ENCODE measurements at regions not wholly inside any gene's neighbourhood (a gene's known extent, or its start where the extent isn't known, plus 50 kb on each side); places are given as distances from the start of the nearest gene placed in this dataset.

DNA sequence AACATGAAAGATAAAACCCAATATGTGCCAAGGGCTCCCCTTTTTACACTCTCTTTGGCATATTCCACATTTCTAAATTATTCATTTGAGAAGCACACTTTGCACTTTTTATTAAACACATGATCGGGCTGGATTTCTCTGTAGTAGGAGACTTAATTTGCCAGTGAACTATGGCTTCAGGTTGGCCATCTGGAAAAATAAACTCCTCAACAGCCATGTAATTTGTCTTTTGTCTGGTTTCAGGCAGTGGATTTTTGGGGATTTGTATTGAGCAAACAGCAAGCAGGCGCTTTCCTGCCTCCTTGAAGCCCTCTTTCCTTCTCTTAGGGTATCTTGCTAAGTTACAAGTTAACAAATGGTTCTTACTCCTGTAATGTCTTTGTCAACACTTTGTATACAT lies 73.0 kb upstream of the DMRTA1 start:
- intact Hi-C loops (cut with micrococcal nuclease) = loop anchor here (10.0 kb wide), 1 partner anchor 49 kb away; no protein-coding TSS in a partner anchor
- Histone ChIP-seq H3K9me2 (ENCODE audit: insufficient read depth) (peaks cover 5% of the 10 kb centered on the region; the same call in 1 of the 2 replicates), H3K9ac (ENCODE audit: low read length) (no peak overlapping the region), H2AFZ (ENCODE audit: low read depth, low read length, poor library complexity, severe bottlenecking) (no peak overlapping the region), H4K20me1 (ENCODE audit: insufficient read depth) (no peaks in the 10 kb centered on the region), H3K9me3 (ENCODE audit: control insufficient read depth in 1 of 2, insufficient read depth in 1 of 2, low read depth in 1 of 2, low read length in 2 of 2) (no peaks in the 10 kb centered on the region), H3K27ac (ENCODE audit: low read depth, low read length) (no peak overlapping the region), H3K79me2 (ENCODE audit: insufficient read depth, low read length) (no peaks in the 10 kb centered on the region), H3K36me3 (ENCODE audit: control insufficient read depth in 1 of 2, insufficient read depth in 2 of 2, low read length in 2 of 2) (no peaks in the 10 kb centered on the region), H3K4me3 (replicated peaks in 1 of 2; ENCODE audit: low read depth in 1 of 2, low read length in 2 of 2) (no peak overlapping the region), H3K4me1 (ENCODE audit: control insufficient read depth in 1 of 2, insufficient read depth in 2 of 2, low read length in 2 of 2) (no peaks in the 10 kb centered on the region), H3K27me3 (ENCODE audit: insufficient read depth, low read length) (peaks cover 38% of the 10 kb centered on the region), H3K4me2 (ENCODE audit: low read length) (no peak overlapping the region)
- no TSS peak for BruUV-seq (replicated peaks)
- ATAC-seq (no peak), DNase-seq (ENCODE audit: low read depth, low spot score) (no peak)
- TF ChIP-seq, protein P1, sequence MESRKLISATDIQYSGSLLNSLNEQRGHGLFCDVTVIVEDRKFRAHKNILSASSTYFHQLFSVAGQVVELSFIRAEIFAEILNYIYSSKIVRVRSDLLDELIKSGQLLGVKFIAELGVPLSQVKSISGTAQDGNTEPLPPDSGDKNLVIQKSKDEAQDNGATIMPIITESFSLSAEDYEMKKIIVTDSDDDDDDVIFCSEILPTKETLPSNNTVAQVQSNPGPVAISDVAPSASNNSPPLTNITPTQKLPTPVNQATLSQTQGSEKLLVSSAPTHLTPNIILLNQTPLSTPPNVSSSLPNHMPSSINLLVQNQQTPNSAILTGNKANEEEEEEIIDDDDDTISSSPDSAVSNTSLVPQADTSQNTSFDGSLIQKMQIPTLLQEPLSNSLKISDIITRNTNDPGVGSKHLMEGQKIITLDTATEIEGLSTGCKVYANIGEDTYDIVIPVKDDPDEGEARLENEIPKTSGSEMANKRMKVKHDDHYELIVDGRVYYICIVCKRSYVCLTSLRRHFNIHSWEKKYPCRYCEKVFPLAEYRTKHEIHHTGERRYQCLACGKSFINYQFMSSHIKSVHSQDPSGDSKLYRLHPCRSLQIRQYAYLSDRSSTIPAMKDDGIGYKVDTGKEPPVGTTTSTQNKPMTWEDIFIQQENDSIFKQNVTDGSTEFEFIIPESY (IDR thresholded peaks at IDR 0.05; ENCODE audit: extremely low read depth, insufficient replicate concordance, low read length) = no peak
- TF ChIP-seq, protein P2, sequence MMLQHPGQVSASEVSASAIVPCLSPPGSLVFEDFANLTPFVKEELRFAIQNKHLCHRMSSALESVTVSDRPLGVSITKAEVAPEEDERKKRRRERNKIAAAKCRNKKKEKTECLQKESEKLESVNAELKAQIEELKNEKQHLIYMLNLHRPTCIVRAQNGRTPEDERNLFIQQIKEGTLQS (IDR thresholded peaks at IDR 0.05) = no peak
- TF ChIP-seq YY1 (IDR thresholded peaks at IDR 0.05; ENCODE audit: extremely low read depth, insufficient replicate concordance, low read depth, low read length) = no peak
- TF ChIP-seq, protein P3, sequence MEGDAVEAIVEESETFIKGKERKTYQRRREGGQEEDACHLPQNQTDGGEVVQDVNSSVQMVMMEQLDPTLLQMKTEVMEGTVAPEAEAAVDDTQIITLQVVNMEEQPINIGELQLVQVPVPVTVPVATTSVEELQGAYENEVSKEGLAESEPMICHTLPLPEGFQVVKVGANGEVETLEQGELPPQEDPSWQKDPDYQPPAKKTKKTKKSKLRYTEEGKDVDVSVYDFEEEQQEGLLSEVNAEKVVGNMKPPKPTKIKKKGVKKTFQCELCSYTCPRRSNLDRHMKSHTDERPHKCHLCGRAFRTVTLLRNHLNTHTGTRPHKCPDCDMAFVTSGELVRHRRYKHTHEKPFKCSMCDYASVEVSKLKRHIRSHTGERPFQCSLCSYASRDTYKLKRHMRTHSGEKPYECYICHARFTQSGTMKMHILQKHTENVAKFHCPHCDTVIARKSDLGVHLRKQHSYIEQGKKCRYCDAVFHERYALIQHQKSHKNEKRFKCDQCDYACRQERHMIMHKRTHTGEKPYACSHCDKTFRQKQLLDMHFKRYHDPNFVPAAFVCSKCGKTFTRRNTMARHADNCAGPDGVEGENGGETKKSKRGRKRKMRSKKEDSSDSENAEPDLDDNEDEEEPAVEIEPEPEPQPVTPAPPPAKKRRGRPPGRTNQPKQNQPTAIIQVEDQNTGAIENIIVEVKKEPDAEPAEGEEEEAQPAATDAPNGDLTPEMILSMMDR (IDR thresholded peaks at IDR 0.05 in 2 of 3, conservative IDR thresholded peaks at IDR 0.05 in 1 of 3; ENCODE audit: borderline replicate concordance in 1 of 3, insufficient read depth in 1 of 3, low read depth in 2 of 3, low read length in 2 of 3) = no peak
- TF ChIP-seq TCF7L2 (IDR thresholded peaks at IDR 0.05; ENCODE audit: borderline replicate concordance, extremely low read depth, insufficient read depth, insufficient read length) = no peak
- TF ChIP-seq CEBPB (IDR thresholded peaks at IDR 0.05; ENCODE audit: low read depth) = no peak
- no peak for TF ChIP-seq JUND (IDR thresholded peaks at IDR 0.05)
- no peak for TF ChIP-seq ZFX (IDR thresholded peaks at IDR 0.05)
- TF ChIP-seq, protein P4, sequence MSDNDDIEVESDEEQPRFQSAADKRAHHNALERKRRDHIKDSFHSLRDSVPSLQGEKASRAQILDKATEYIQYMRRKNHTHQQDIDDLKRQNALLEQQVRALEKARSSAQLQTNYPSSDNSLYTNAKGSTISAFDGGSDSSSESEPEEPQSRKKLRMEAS (IDR thresholded peaks at IDR 0.05) = no peak
- no peak for TF ChIP-seq EZH2phosphoT487 (IDR thresholded peaks at IDR 0.05; ENCODE audit: borderline replicate concordance)
- TF ChIP-seq POLR2AphosphoS5 (IDR thresholded peaks at IDR 0.05; ENCODE audit: low read depth, low read length) = no peak
- no peak for TF ChIP-seq EZH2 (IDR thresholded peaks at IDR 0.05)
- TF ChIP-seq FOSL1 (IDR thresholded peaks at IDR 0.05; ENCODE audit: low read depth) = no peak
- TF ChIP-seq ZNF274 (IDR thresholded peaks at IDR 0.05; ENCODE audit: low read depth, low read length) = no peak
- TF ChIP-seq, protein P5, sequence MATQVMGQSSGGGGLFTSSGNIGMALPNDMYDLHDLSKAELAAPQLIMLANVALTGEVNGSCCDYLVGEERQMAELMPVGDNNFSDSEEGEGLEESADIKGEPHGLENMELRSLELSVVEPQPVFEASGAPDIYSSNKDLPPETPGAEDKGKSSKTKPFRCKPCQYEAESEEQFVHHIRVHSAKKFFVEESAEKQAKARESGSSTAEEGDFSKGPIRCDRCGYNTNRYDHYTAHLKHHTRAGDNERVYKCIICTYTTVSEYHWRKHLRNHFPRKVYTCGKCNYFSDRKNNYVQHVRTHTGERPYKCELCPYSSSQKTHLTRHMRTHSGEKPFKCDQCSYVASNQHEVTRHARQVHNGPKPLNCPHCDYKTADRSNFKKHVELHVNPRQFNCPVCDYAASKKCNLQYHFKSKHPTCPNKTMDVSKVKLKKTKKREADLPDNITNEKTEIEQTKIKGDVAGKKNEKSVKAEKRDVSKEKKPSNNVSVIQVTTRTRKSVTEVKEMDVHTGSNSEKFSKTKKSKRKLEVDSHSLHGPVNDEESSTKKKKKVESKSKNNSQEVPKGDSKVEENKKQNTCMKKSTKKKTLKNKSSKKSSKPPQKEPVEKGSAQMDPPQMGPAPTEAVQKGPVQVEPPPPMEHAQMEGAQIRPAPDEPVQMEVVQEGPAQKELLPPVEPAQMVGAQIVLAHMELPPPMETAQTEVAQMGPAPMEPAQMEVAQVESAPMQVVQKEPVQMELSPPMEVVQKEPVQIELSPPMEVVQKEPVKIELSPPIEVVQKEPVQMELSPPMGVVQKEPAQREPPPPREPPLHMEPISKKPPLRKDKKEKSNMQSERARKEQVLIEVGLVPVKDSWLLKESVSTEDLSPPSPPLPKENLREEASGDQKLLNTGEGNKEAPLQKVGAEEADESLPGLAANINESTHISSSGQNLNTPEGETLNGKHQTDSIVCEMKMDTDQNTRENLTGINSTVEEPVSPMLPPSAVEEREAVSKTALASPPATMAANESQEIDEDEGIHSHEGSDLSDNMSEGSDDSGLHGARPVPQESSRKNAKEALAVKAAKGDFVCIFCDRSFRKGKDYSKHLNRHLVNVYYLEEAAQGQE (IDR thresholded peaks at IDR 0.05; ENCODE audit: low read depth) = no peak
- no peak for TF ChIP-seq POLR2A (IDR thresholded peaks at IDR 0.05; ENCODE audit: borderline replicate concordance, extremely low read depth, insufficient read depth, insufficient read length)
- CTCF ChIA-PET = no interaction called here
- RAD21 ChIA-PET (ENCODE audit: low non-redundant PET in 1 of 2, low total read pairs in 2 of 2, uncharacterized antibody in 2 of 2, unreplicated experiment in 2 of 2) = no interaction called here
- POLR2A ChIA-PET = no interaction called here
